HepG2 (cell line): ENCODE measurements at regions not wholly inside any gene's neighbourhood (a gene's known extent, or its start where the extent isn't known, plus 50 kb on each side); places are given as distances from the start of the nearest gene placed in this dataset.

Experiments
- ATAC-seq: fragments of 200-7000 bp; cut with Tn5 transposase; 3 replicates; pipeline ENCODE4 v1.9.1; 2020; ENCODE audit warnings: mild to moderate bottlenecking, moderate library complexity
- BruUV-seq: library from RNA; stranded (reverse); fragments of 400-500 nt; replicated peaks from 2 replicates; lab custom pipeline; 2021; lab: Mats Ljungman, UMichigan
- CTCF ChIA-PET: fragments of 300-600 bp; formaldehyde crosslinking; extraction: SDS; loops from one replicate; lab custom pipeline; 2021; ENCODE audit warnings: low total read pairs, inconsistent platforms, low intra/inter-chr PET ratio; lab: Yijun Ruan, JAX
- POLR2A ChIA-PET: fragments of 350-600 bp; sonication (Branson Sonifier 250); formaldehyde crosslinking; loops from one replicate; lab custom pipeline; 2020; ENCODE audit warnings: antibody characterized with exemption, inconsistent platforms; lab: Yijun Ruan, JAX
- DNase-seq: peaks from one replicate; pipeline ENCODE4 v3.0.0-alpha.2; 2015; ENCODE audit warnings: low spot score
- FAIRE-seq: peaks from 3 replicates; lab custom pipeline; 2011; peaks lifted over from hg19 to GRCh38; lab: Jason Lieb, UNC
- H2AFZ ChIP-seq: one replicate; pipeline ENCODE4 v1.6.1; 2011; ENCODE audit warnings: low read length, inconsistent platforms
- H3K27ac ChIP-seq: fragments of 300-600 bp; 3 replicates; pipeline ENCODE4 v1.8.0; 2011; ENCODE audit warnings: mixed run types, mild to moderate bottlenecking, mixed read lengths, low read length, inconsistent platforms; ENCODE audit not compliant: insufficient read depth; ENCODE audit errors: extremely low read length
- H3K27me3 ChIP-seq, 2 experiments: fragments of 200-600 bp in 1 of 2; 2 replicates in 1 of 2; 3 replicates in 1 of 2; pipeline versions ENCODE4 v1.6.0 to v1.8.0; 2011; ENCODE audit warnings: low read length in 2 of 2, mild to moderate bottlenecking in 2 of 2, moderate library complexity in 2 of 2, inconsistent platforms in 1 of 2; ENCODE audit not compliant: insufficient read depth in 2 of 2, control insufficient read depth in 1 of 2
- H3K36me3 ChIP-seq, 2 experiments: fragments of 200-600 bp in 1 of 2; replicated peaks in 1 of 2; 2 replicates in 1 of 2; 3 replicates in 1 of 2; pipeline versions ENCODE4 v1.5.1 to v1.8.0; 2011; ENCODE audit warnings: low read length in 2 of 2, inconsistent platforms in 1 of 2; ENCODE audit not compliant: insufficient read depth in 2 of 2, control insufficient read depth in 1 of 2
- H3K4me1 ChIP-seq: 2 replicates; pipeline ENCODE4 v1.5.1; 2012; ENCODE audit warnings: low read length, inconsistent platforms; ENCODE audit not compliant: insufficient read depth
- H3K4me2 ChIP-seq: 2 replicates; pipeline ENCODE4 v1.6.0; 2011; ENCODE audit warnings: low read depth, low read length, inconsistent platforms
- H3K4me3 ChIP-seq, 3 experiments: fragments of 200-600 bp in 1 of 3; sonication (generic), shearing (Covaris generic) in 1 of 3; replicated peaks in 1 of 3; 2 replicates each; pipeline ENCODE4 v1.5.1; 2011 to 2016; ENCODE audit warnings: low read length in 3 of 3, inconsistent platforms in 2 of 3, low read depth in 2 of 3, mild to moderate bottlenecking in 2 of 3, control low read depth in 1 of 3, mixed read lengths in 1 of 3; ENCODE audit not compliant: insufficient read depth in 1 of 3
- H3K79me2 ChIP-seq: one replicate; pipeline ENCODE4 v1.6.1; 2011; ENCODE audit warnings: low read length, inconsistent platforms; ENCODE audit not compliant: insufficient read depth
- H3K9ac ChIP-seq: 2 replicates; pipeline ENCODE4 v1.6.0; 2011; ENCODE audit warnings: mild to moderate bottlenecking, low read depth, low read length, inconsistent platforms; ENCODE audit not compliant: insufficient read depth
- H3K9me3 ChIP-seq: 2 replicates; pipeline ENCODE4 v1.5.1; 2012; ENCODE audit warnings: mild to moderate bottlenecking, low read length
- H4K20me1 ChIP-seq: 2 replicates; pipeline ENCODE4 v1.6.0; 2011; ENCODE audit warnings: inconsistent platforms, mild to moderate bottlenecking, low read length, moderate library complexity; ENCODE audit not compliant: insufficient read depth
- CHD2 ChIP-seq: IDR thresholded peaks from 2 replicates; pipeline ENCODE4 v1.6.1; 2011; ENCODE audit warnings: low read depth, low read length, improper control_type of control experiment
- HMG20B ChIP-seq: conservative IDR thresholded peaks from 2 replicates; pipeline ENCODE4 v1.6.1; 2016; ENCODE audit warnings: missing genetic modification reagents, missing compliant biosample characterization
- MED13 ChIP-seq: sonication (generic); formaldehyde crosslinking; IDR thresholded peaks from 2 replicates; pipeline ENCODE4 v1.5.0; 2020; ENCODE audit warnings: missing genetic modification reagents
- PAWR ChIP-seq: sonication (generic); formaldehyde crosslinking; IDR thresholded peaks from 2 replicates; pipeline ENCODE4 v1.4.0; 2020; ENCODE audit warnings: missing genetic modification reagents, mild to moderate bottlenecking, borderline replicate concordance
- SSRP1 ChIP-seq: IDR thresholded peaks from 2 replicates; pipeline ENCODE4 v1.6.1; 2016; ENCODE audit warnings: control low read depth
- THYN1 ChIP-seq: sonication (generic); formaldehyde crosslinking; IDR thresholded peaks from 2 replicates; pipeline ENCODE4 v1.8.1; 2023; ENCODE audit warnings: low read depth, mild to moderate bottlenecking, moderate library complexity, missing genetic modification reagents, borderline replicate concordance
- ZNF225 ChIP-seq: sonication (generic); formaldehyde crosslinking; IDR thresholded peaks from 2 replicates; pipeline ENCODE4 v1.4.0; 2020; ENCODE audit warnings: mild to moderate bottlenecking, missing genetic modification reagents
- ZNF274 ChIP-seq: sonication (generic); formaldehyde crosslinking; IDR thresholded peaks from 2 replicates; pipeline ENCODE4 v1.5.1; 2020; ENCODE audit warnings: mild to moderate bottlenecking, missing genetic modification reagents
- WGBS: methylation state at CpG from one replicate; pipeline ENCODE4 v1.1.6; 2017; ENCODE audit warnings: low lambda C conversion rate; 5-methylcytosine and 5-hydroxymethylcytosine counted together
- in situ Hi-C: cut with HindIII; loops from 2 replicates; pipeline ENCODE4 v1.10.0; 2017; ENCODE audit warnings: low pct_unique_long_range_greater_than_20kb; ENCODE audit not compliant: extremely low pct_ligation_motif_present
- intact Hi-C: fragments of 100-400 bp; cut with micrococcal nuclease; formaldehyde crosslinking; loops from one replicate; pipeline ENCODE4 v1.10.0; 2022; ENCODE audit not compliant: unreplicated experiment
- TF ChIP-seq, protein P1 (sequence below): sonication (generic); formaldehyde crosslinking; IDR thresholded peaks from 2 replicates; pipeline ENCODE4 v1.8.1; 2023; ENCODE audit warnings: mild to moderate bottlenecking, missing genetic modification reagents, borderline replicate concordance
- TF ChIP-seq, protein P2 (sequence below): sonication (generic); formaldehyde crosslinking; IDR thresholded peaks from 2 replicates; pipeline ENCODE4 v1.4.0; 2020; ENCODE audit warnings: missing genetic modification reagents, mild to moderate bottlenecking, borderline replicate concordance
- TF ChIP-seq, protein P3 (sequence below): sonication (generic); formaldehyde crosslinking; IDR thresholded peaks from 2 replicates; pipeline ENCODE4 v1.8.1; 2023; ENCODE audit warnings: mild to moderate bottlenecking, moderate library complexity, missing genetic modification reagents
- TF ChIP-seq, protein P4 (sequence below): sonication (generic); formaldehyde crosslinking; IDR thresholded peaks from 2 replicates; pipeline ENCODE4 v1.8.1; 2022; ENCODE audit warnings: mild to moderate bottlenecking, missing genetic modification reagents
- TF ChIP-seq, protein P5 (sequence below): sonication (generic); formaldehyde crosslinking; IDR thresholded peaks from 2 replicates; pipeline ENCODE4 v1.4.0; 2020; ENCODE audit warnings: missing genetic modification reagents

DNA sequence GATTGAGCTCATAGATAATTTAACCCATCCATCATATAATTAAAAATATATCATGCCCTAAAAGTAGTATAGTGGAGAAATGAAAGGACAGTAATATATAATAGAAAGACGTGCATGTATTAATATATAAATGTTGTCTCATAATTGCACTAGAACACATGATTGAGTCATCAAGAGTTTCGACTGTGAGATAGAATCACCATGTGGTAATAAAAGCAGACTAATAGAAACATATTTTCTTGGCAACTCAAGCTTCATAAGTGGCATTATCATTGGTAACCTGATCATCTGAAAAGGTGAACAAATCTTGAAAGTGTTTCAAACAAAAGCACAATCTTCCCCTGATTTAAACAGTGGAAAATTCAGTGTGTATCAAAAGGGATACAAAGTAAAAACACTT, 188.8 kb downstream of the CYRIA start:
- POLR2A ChIA-PET: no interaction called here
- H3K79me2 ChIP-seq: no peaks in the 10 kb centered on the region
- no peaks in the 10 kb centered on the region for H3K9me3 ChIP-seq
- no peak for DNase-seq
- H4K20me1 ChIP-seq: no peaks in the 10 kb centered on the region
- in situ Hi-C loops (no loop called here), intact Hi-C loops (no loop called here)
- H2AFZ ChIP-seq: no peak overlapping the region
- no peak overlapping the region for H3K27ac ChIP-seq
- ATAC-seq: no peak
- CTCF ChIA-PET: no interaction called here
- H3K4me3 ChIP-seq: no peak overlapping the region
- WGBS: 8% methylated on average over 2 of the region's 2 CpGs
- TF ChIP-seq THYN1 (CRISPR knock-in tag): no peak
- TF ChIP-seq CHD2: no peak
- no peak for TF ChIP-seq ZNF274
- TF ChIP-seq, protein P1, sequence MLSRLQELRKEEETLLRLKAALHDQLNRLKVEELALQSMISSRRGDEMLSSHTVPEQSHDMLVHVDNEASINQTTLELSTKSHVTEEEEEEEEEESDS (CRISPR knock-in tag): no peak
- no peak for TF ChIP-seq PAWR (CRISPR knock-in tag)
- no peak for TF ChIP-seq MED13 (CRISPR knock-in tag)
- TF ChIP-seq, protein P2, sequence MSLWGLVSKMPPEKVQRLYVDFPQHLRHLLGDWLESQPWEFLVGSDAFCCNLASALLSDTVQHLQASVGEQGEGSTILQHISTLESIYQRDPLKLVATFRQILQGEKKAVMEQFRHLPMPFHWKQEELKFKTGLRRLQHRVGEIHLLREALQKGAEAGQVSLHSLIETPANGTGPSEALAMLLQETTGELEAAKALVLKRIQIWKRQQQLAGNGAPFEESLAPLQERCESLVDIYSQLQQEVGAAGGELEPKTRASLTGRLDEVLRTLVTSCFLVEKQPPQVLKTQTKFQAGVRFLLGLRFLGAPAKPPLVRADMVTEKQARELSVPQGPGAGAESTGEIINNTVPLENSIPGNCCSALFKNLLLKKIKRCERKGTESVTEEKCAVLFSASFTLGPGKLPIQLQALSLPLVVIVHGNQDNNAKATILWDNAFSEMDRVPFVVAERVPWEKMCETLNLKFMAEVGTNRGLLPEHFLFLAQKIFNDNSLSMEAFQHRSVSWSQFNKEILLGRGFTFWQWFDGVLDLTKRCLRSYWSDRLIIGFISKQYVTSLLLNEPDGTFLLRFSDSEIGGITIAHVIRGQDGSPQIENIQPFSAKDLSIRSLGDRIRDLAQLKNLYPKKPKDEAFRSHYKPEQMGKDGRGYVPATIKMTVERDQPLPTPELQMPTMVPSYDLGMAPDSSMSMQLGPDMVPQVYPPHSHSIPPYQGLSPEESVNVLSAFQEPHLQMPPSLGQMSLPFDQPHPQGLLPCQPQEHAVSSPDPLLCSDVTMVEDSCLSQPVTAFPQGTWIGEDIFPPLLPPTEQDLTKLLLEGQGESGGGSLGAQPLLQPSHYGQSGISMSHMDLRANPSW: no peak
- TF ChIP-seq, protein P3, sequence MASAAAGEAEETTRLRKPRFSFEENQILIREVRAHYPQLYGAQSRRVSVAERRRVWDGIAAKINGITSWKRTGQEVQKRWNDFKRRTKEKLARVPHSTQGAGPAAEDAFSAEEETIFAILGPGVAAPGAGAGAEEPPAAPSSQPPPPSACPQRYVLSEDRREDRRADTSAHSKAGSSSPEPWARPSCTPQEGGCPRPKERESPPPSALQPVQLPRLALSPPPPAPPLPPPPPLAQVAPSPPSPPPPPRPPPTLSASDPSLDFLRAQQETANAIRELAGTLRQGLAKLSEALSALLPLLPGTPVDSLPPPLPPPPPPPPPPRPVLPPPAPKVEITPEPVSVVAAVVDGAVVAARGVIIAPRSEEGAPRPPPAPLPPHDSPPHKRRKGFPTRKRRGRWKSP (CRISPR knock-in tag): no peak
- no peak for TF ChIP-seq SSRP1 (CRISPR knock-in tag)
- TF ChIP-seq ZNF225 (CRISPR knock-in tag): no peak
- TF ChIP-seq, protein P4, sequence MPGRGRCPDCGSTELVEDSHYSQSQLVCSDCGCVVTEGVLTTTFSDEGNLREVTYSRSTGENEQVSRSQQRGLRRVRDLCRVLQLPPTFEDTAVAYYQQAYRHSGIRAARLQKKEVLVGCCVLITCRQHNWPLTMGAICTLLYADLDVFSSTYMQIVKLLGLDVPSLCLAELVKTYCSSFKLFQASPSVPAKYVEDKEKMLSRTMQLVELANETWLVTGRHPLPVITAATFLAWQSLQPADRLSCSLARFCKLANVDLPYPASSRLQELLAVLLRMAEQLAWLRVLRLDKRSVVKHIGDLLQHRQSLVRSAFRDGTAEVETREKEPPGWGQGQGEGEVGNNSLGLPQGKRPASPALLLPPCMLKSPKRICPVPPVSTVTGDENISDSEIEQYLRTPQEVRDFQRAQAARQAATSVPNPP (CRISPR knock-in tag): no peak
- no peak for TF ChIP-seq HMG20B (CRISPR knock-in tag)
- TF ChIP-seq, protein P5, sequence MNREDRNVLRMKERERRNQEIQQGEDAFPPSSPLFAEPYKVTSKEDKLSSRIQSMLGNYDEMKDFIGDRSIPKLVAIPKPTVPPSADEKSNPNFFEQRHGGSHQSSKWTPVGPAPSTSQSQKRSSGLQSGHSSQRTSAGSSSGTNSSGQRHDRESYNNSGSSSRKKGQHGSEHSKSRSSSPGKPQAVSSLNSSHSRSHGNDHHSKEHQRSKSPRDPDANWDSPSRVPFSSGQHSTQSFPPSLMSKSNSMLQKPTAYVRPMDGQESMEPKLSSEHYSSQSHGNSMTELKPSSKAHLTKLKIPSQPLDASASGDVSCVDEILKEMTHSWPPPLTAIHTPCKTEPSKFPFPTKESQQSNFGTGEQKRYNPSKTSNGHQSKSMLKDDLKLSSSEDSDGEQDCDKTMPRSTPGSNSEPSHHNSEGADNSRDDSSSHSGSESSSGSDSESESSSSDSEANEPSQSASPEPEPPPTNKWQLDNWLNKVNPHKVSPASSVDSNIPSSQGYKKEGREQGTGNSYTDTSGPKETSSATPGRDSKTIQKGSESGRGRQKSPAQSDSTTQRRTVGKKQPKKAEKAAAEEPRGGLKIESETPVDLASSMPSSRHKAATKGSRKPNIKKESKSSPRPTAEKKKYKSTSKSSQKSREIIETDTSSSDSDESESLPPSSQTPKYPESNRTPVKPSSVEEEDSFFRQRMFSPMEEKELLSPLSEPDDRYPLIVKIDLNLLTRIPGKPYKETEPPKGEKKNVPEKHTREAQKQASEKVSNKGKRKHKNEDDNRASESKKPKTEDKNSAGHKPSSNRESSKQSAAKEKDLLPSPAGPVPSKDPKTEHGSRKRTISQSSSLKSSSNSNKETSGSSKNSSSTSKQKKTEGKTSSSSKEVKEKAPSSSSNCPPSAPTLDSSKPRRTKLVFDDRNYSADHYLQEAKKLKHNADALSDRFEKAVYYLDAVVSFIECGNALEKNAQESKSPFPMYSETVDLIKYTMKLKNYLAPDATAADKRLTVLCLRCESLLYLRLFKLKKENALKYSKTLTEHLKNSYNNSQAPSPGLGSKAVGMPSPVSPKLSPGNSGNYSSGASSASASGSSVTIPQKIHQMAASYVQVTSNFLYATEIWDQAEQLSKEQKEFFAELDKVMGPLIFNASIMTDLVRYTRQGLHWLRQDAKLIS (CRISPR knock-in tag): no peak
- H3K4me1 ChIP-seq: no peaks in the 10 kb centered on the region
- BruUV-seq: no TSS peak
- H3K4me2 ChIP-seq: no peak overlapping the region
- H3K27me3 ChIP-seq: no peaks in the 10 kb centered on the region
- no peak overlapping the region for H3K9ac ChIP-seq
- no peaks in the 10 kb centered on the region for H3K36me3 ChIP-seq
- FAIRE-seq: no peak
